ENCODE measurements at regions not wholly inside any gene's neighbourhood (a gene's known extent, or its start where the extent isn't known, plus 50 kb on each side); places are given as distances from the start of the nearest gene placed in this dataset.

DNA sequence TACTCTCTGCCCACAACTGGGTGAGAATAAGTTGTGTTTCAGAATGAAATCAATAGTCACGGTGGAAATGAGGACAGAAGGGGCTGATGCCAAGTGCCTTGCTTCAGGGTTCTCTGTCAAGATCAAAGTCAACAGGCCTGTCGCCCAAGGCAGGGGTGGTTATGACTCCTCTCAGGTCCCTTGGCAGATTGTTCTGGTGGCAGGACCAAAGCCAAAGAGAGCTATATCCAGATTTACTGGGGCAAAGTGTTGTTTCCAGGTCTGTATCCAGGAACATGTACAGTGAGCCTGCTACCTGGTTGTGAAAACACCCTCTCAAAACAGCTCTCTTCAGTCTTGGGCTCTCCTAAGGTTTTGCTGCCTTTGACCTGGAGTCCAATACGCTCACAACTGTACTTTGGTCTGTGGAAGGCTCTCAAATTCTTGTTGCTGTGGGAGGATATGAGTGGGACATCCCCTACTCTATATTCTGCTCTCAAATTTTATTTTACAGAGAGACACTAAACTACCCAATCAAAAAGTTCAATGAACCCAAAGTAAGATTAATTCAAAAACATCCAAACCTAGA is 175.1 kb upstream of the ETV3 start:
- TF ChIP-seq, protein P1, sequence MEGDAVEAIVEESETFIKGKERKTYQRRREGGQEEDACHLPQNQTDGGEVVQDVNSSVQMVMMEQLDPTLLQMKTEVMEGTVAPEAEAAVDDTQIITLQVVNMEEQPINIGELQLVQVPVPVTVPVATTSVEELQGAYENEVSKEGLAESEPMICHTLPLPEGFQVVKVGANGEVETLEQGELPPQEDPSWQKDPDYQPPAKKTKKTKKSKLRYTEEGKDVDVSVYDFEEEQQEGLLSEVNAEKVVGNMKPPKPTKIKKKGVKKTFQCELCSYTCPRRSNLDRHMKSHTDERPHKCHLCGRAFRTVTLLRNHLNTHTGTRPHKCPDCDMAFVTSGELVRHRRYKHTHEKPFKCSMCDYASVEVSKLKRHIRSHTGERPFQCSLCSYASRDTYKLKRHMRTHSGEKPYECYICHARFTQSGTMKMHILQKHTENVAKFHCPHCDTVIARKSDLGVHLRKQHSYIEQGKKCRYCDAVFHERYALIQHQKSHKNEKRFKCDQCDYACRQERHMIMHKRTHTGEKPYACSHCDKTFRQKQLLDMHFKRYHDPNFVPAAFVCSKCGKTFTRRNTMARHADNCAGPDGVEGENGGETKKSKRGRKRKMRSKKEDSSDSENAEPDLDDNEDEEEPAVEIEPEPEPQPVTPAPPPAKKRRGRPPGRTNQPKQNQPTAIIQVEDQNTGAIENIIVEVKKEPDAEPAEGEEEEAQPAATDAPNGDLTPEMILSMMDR (IDR thresholded peaks at IDR 0.05), result no peak
- no peak for TF ChIP-seq ZFX (IDR thresholded peaks at IDR 0.05; ENCODE audit: borderline replicate concordance)

All from 22Rv1 (cell line).